HCT116 (cell line): ENCODE measurements at regions not wholly inside any gene's neighbourhood (a gene's known extent, or its start where the extent isn't known, plus 50 kb on each side); places are given as distances from the start of the nearest gene placed in this dataset.

Experiments used
- ATAC-seq: fragments of 200-7000 bp; cut with Tn5 transposase; 2 replicates; pipeline ENCODE4 v1.9.1; 2020; ENCODE audit warnings: mild to moderate bottlenecking, moderate library complexity
- BruUV-seq: library from RNA; stranded (reverse); fragments of 400-500 nt; replicated peaks from 2 replicates; lab custom pipeline; 2021; lab: Mats Ljungman, UMichigan
- CTCF ChIA-PET: fragments of 300-600 bp; sonication (Branson Sonifier 250); formaldehyde crosslinking; loops from one replicate; lab custom pipeline; 2021; ENCODE audit warnings: antibody characterized with exemption; lab: Charles Lee
- POLR2A ChIA-PET: fragments of 300-600, 350-600 bp; sonication (Branson Sonifier 250); formaldehyde crosslinking; loops from one replicate; lab custom pipeline; 2021; ENCODE audit warnings: antibody characterized with exemption; lab: Charles Lee
- RAD21 ChIA-PET, 2 experiments: fragments of 300-600 bp; sonication (Branson Sonifier 250); formaldehyde crosslinking; loops; one replicate each; lab custom pipeline; 2023; ENCODE audit warnings: low total read pairs in 2 of 2; ENCODE audit not compliant: uncharacterized antibody in 2 of 2, unreplicated experiment in 2 of 2, low non-redundant PET in 1 of 2; lab: Charles Lee
- DNase-seq: peaks from one replicate; pipeline ENCODE4 v3.0.0-alpha.2; 2010; ENCODE audit warnings: low read depth, low spot score
- H2AFZ ChIP-seq: fragments of 200-600 bp; shearing (Covaris generic), sonication (generic); 2 replicates; pipeline ENCODE4 v1.6.1; 2017; ENCODE audit warnings: low read depth, mixed run types, mixed read lengths, antibody characterized with exemption, low read length; ENCODE audit not compliant: poor library complexity, severe bottlenecking
- H3K27ac ChIP-seq: 2 replicates; pipeline ENCODE4 v1.5.1; 2012; ENCODE audit warnings: low read depth, low read length
- H3K27me3 ChIP-seq: fragments of 200-600 bp; sonication (generic); 2 replicates; pipeline ENCODE4 v1.6.1; 2016; ENCODE audit warnings: mixed run types, low read length, mixed read lengths; ENCODE audit not compliant: insufficient read depth
- H3K36me3 ChIP-seq, 2 experiments: fragments of 200-500 bp in 1 of 2; fragments of 200-600 bp in 1 of 2; sonication (Bioruptor generic) in 1 of 2; sonication (generic) in 1 of 2; 2 replicates each; pipeline versions ENCODE4 v1.5.1 to v1.6.1; 2014 to 2016; ENCODE audit warnings: low read length in 2 of 2, inconsistent platforms in 1 of 2, mixed read lengths in 1 of 2, mixed run types in 1 of 2; ENCODE audit not compliant: insufficient read depth in 2 of 2, control insufficient read depth in 1 of 2
- H3K4me1 ChIP-seq, 2 experiments: fragments of 200-600 bp in 1 of 2; sonication (generic) in 1 of 2; 2 replicates each; pipeline versions ENCODE4 v1.5.1 to v1.6.1; 2012 to 2017; ENCODE audit warnings: low read length in 2 of 2, inconsistent platforms in 1 of 2, mild to moderate bottlenecking in 1 of 2, mixed read lengths in 1 of 2, mixed run types in 1 of 2, moderate library complexity in 1 of 2; ENCODE audit not compliant: insufficient read depth in 2 of 2, control insufficient read depth in 1 of 2
- H3K4me2 ChIP-seq: fragments of 200-600 bp; sonication (generic); 2 replicates; pipeline ENCODE4 v1.6.1; 2017; ENCODE audit warnings: mixed run types, low read length, mixed read lengths
- H3K4me3 ChIP-seq, 2 experiments: fragments of 200-600 bp in 1 of 2; sonication (generic) in 1 of 2; replicated peaks in 1 of 2; 2 replicates each; pipeline ENCODE4 v1.5.1; 2011 to 2016; ENCODE audit warnings: low read length in 2 of 2, control low read depth in 1 of 2, low read depth in 1 of 2, mild to moderate bottlenecking in 1 of 2, mixed read lengths in 1 of 2, mixed run types in 1 of 2
- H3K79me2 ChIP-seq: fragments of 200-600 bp; sonication (generic); 2 replicates; pipeline ENCODE4 v1.6.1; 2017; ENCODE audit warnings: mild to moderate bottlenecking, mixed run types, low read length, moderate library complexity, mixed read lengths; ENCODE audit not compliant: insufficient read depth
- H3K9ac ChIP-seq: fragments of 200-600 bp; sonication (generic); 2 replicates; pipeline ENCODE4 v1.6.1; 2016; ENCODE audit warnings: low read length, mixed read lengths
- H3K9me2 ChIP-seq: fragments of 200-600 bp; sonication (generic), shearing (Covaris generic); 2 replicates; pipeline ENCODE4 v1.6.1; 2017; ENCODE audit warnings: mixed run types, mild to moderate bottlenecking, moderate library complexity; ENCODE audit not compliant: insufficient read depth
- H3K9me3 ChIP-seq, 2 experiments: fragments of 200-500 bp in 1 of 2; fragments of 200-600 bp in 1 of 2; sonication (Bioruptor generic) in 1 of 2; sonication (generic) in 1 of 2; 2 replicates each; pipeline ENCODE4 v1.6.1; 2014 to 2017; ENCODE audit warnings: low read length in 2 of 2, mixed read lengths in 2 of 2, inconsistent platforms in 1 of 2, low read depth in 1 of 2, mild to moderate bottlenecking in 1 of 2, mixed run types in 1 of 2, moderate library complexity in 1 of 2; ENCODE audit not compliant: control insufficient read depth in 1 of 2, insufficient read depth in 1 of 2
- H4K20me1 ChIP-seq: fragments of 200-600 bp; sonication (generic), shearing (Covaris generic); 2 replicates; pipeline ENCODE4 v1.6.1; 2017; ENCODE audit warnings: mixed run types, mild to moderate bottlenecking, moderate library complexity; ENCODE audit not compliant: insufficient read depth
- CBX3 ChIP-seq: IDR thresholded peaks from 2 replicates; pipeline ENCODE4 v1.6.1; 2012; ENCODE audit warnings: low read depth
- FOSL1 ChIP-seq: IDR thresholded peaks from 2 replicates; pipeline ENCODE4 v1.6.1; 2012; ENCODE audit warnings: low read depth
- RAD21 ChIP-seq: IDR thresholded peaks from 2 replicates; pipeline ENCODE4 v1.6.1; 2012; ENCODE audit warnings: low read depth, mild to moderate bottlenecking
- SIN3A ChIP-seq: IDR thresholded peaks from 2 replicates; pipeline ENCODE4 v1.6.1; 2012; ENCODE audit warnings: low read depth
- SP1 ChIP-seq: IDR thresholded peaks from 2 replicates; pipeline ENCODE4 v1.6.1; 2012; ENCODE audit warnings: low read depth
- ZFX ChIP-seq: fragments of 450-650 bp; IDR thresholded peaks from 2 replicates; pipeline ENCODE4 v1.6.1; 2017
- ZNF274 ChIP-seq: fragments of 200-500 bp; sonication (Bioruptor generic); IDR thresholded peaks from 2 replicates; pipeline ENCODE4 v1.6.1; 2014; ENCODE audit warnings: mild to moderate bottlenecking, low read depth, low read length, inconsistent platforms
- intact Hi-C: fragments of 100-400 bp; cut with micrococcal nuclease; formaldehyde crosslinking; loops from 2 replicates; pipeline ENCODE4 v1.10.0; 2022
- TF ChIP-seq, protein P1 (sequence below): IDR thresholded peaks from 2 replicates; pipeline ENCODE4 v1.6.1; 2011; ENCODE audit warnings: mild to moderate bottlenecking, low read length, moderate library complexity; ENCODE audit not compliant: insufficient replicate concordance; ENCODE audit errors: extremely low read depth
- TF ChIP-seq, protein P2 (sequence below): IDR thresholded peaks from 2 replicates; pipeline ENCODE4 v1.6.1; 2012

DNA sequence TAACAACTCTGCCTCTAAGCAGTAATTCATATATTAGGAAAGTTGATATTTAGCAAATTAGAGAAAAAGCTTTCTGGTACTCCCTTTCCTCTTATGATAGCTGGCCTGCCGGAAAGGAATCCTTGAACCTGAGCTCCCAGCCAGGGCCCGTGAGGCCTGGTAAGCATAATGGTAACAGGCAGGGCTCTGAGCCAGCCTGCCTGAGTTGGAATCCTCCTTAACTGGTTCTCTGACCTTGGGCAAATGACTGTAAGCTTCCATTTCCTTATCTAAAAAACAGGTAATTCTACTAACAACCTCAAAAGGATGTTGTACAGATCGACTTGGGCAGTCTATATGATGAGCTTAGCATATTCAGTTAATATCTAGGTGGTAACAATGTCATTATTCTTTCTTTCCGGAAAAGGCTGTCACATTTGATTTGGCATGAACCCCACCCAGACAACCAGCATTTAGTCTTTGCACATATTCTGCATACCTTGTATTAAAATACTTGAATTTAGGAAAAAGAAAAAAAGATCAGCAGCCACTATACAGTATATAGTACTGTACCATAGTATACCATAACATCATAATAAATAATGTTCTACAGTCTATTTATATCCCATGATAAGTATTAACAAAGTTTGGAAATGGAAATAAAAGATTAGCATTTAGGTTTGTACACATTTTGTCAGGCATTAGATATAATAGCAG, 55.7 kb upstream of the MAP3K1 start:
- CTCF ChIA-PET, result no interaction called here
- DNase-seq (no peak), ATAC-seq (no peak)
- H2AFZ ChIP-seq, result no peak overlapping the region
- H4K20me1 ChIP-seq, result no peaks in the 10 kb centered on the region
- H3K4me1 ChIP-seq, result peaks cover 0 to 7% of the 10 kb centered on the region in 2 experiments; a peak in 1 of 4 replicates
- POLR2A ChIA-PET, result no interaction called here
- H3K9me3 ChIP-seq, result no peaks in the 10 kb centered on the region
- TF ChIP-seq FOSL1 (no peak), SIN3A (no peak), SP1 (no peak), CBX3 (no peak), ZNF274 (no peak)
- TF ChIP-seq, protein P1, sequence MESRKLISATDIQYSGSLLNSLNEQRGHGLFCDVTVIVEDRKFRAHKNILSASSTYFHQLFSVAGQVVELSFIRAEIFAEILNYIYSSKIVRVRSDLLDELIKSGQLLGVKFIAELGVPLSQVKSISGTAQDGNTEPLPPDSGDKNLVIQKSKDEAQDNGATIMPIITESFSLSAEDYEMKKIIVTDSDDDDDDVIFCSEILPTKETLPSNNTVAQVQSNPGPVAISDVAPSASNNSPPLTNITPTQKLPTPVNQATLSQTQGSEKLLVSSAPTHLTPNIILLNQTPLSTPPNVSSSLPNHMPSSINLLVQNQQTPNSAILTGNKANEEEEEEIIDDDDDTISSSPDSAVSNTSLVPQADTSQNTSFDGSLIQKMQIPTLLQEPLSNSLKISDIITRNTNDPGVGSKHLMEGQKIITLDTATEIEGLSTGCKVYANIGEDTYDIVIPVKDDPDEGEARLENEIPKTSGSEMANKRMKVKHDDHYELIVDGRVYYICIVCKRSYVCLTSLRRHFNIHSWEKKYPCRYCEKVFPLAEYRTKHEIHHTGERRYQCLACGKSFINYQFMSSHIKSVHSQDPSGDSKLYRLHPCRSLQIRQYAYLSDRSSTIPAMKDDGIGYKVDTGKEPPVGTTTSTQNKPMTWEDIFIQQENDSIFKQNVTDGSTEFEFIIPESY, result no peak
- no peak overlapping the region for H3K27ac ChIP-seq
- H3K9me2 ChIP-seq, result no peaks in the 10 kb centered on the region
- H3K4me3 ChIP-seq, result no peak overlapping the region
- RAD21 ChIA-PET, result no interaction called here
- no peaks in the 10 kb centered on the region for H3K79me2 ChIP-seq
- H3K9ac ChIP-seq, result no peak overlapping the region
- intact Hi-C loops, result no loop called here
- H3K4me2 ChIP-seq, result no peak overlapping the region
- BruUV-seq, result no TSS peak
- H3K27me3 ChIP-seq, result no peaks in the 10 kb centered on the region
- no peaks in the 10 kb centered on the region for H3K36me3 ChIP-seq

DNA sequence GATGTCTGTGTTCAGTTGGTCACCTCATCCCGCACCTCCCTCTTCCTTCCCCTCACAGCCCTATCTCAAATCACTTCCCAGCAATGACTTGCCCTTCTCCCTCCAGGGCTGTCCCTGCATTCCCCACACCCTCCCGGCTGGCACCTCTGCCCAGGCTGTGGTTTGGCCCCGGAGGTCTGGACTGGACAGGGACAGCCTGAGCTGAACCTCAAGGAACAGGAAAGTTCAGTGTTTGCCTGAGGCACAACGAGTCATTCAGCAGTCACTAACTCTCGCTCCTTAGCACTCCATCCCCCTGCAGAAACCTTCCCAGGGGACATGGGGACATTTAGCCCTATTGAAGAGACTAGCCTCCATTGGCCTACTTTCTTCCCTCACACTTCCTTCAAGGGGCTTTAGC, 58.3 kb upstream of the MAP3K1 start:
- Histone ChIP-seq H3K27ac (no peak overlapping the region), H3K4me3 (no peak overlapping the region), H3K79me2 (no peaks in the 10 kb centered on the region), H3K36me3 (no peaks in the 10 kb centered on the region), H2AFZ (no peak overlapping the region), H3K9me3 (no peaks in the 10 kb centered on the region; a peak in 1 of 4 replicates), H3K4me2 (0 out of 2 replicates have a peak overlapping the region, but pooled peaks have one; percentile 10), H3K4me1 (peaks cover 0 to 7% of the 10 kb centered on the region in 2 experiments; a peak in 1 of 4 replicates), H4K20me1 (no peaks in the 10 kb centered on the region), H3K27me3 (no peaks in the 10 kb centered on the region), H3K9ac (no peak overlapping the region), H3K9me2 (no peaks in the 10 kb centered on the region)
- ChIA-PET RAD21 (no interaction called here), POLR2A (no interaction called here), CTCF (no interaction called here)
- peak; percentile 62 for ATAC-seq
- intact Hi-C loops, result no loop called here
- DNase-seq, result no peak
- TF ChIP-seq ZFX (no peak), RAD21 (no peak), SP1 (0 out of 2 replicates have a peak, but pooled peaks have one; percentile 14)
- TF ChIP-seq, protein P2, sequence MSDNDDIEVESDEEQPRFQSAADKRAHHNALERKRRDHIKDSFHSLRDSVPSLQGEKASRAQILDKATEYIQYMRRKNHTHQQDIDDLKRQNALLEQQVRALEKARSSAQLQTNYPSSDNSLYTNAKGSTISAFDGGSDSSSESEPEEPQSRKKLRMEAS, result no peak
- no TSS peak for BruUV-seq
